Heart left ventricle (tissue), 16 donors: ENCODE measurements at regions not wholly inside any gene's neighbourhood (a gene's known extent, or its start where the extent isn't known, plus 50 kb on each side); places are given as distances from the start of the nearest gene placed in this dataset.

Experiments used
- ATAC-seq, 4 donors: fragments of 200-7000 bp; cut with Tn5 transposase; one replicate each; pipeline ENCODE4 v1.9.1; 2020 to 2022; ENCODE audit warnings: moderate library complexity in 4 of 4, mild to moderate bottlenecking in 3 of 4, moderate number of reproducible peaks in 1 of 4
- DNase-seq, 5 donors: peaks; one replicate each; pipeline ENCODE4 v3.0.0-alpha.2; 2020
- H3K27ac ChIP-seq, 12 donors: fragments of 200-600 bp; sonication (generic) in 4 of 12; one replicate each; pipeline versions ENCODE4 v1.5.0 to v1.8.0; 2016 to 2022; ENCODE audit warnings: mild to moderate bottlenecking in 2 of 12
- H3K27me3 ChIP-seq, 9 donors: fragments of 200-600 bp; sonication (generic) in 2 of 9; one replicate each; pipeline versions ENCODE4 v1.5.1 to v1.8.0; 2016 to 2022; ENCODE audit warnings: mild to moderate bottlenecking in 3 of 9
- H3K36me3 ChIP-seq, 9 donors: fragments of 200-600 bp; sonication (generic) in 2 of 9; one replicate each; pipeline versions ENCODE4 v1.5.0 to v1.8.0; 2018 to 2022; ENCODE audit warnings: mild to moderate bottlenecking in 2 of 9
- H3K4me1 ChIP-seq, 12 donors: fragments of 200-600 bp; sonication (generic) in 4 of 12; one replicate each; pipeline versions ENCODE4 v1.5.0 to v1.8.0; 2016 to 2022; ENCODE audit warnings: mild to moderate bottlenecking in 3 of 12
- H3K4me3 ChIP-seq, 12 donors: fragments of 200-600 bp; sonication (generic) in 4 of 12; one replicate each; pipeline versions ENCODE4 v1.5.0 to v1.8.0; 2017 to 2022; ENCODE audit warnings: mild to moderate bottlenecking in 9 of 12, moderate library complexity in 4 of 12
- H3K9me3 ChIP-seq, 12 donors: fragments of 200-600 bp; sonication (generic) in 4 of 12; one replicate each; pipeline versions ENCODE4 v1.5.0 to v1.8.0; 2016 to 2022; ENCODE audit warnings: mild to moderate bottlenecking in 1 of 12
- CTCF ChIP-seq, 12 donors: fragments of 200-600 bp; sonication (generic) in 4 of 12; IDR thresholded peaks; one replicate each; pipeline versions ENCODE4 v1.5.0 to v1.8.0; 2018 to 2022; ENCODE audit warnings: antibody characterized with exemption in 12 of 12, mild to moderate bottlenecking in 5 of 12
- POLR2A ChIP-seq, 2 donors: fragments of 450-650 bp; IDR thresholded peaks; one replicate each; pipeline ENCODE4 v1.6.1; 2017; ENCODE audit warnings: antibody characterized with exemption in 2 of 2, mild to moderate bottlenecking in 2 of 2, moderate library complexity in 2 of 2
- WGBS, 4 donors: extraction: QIAGEN DNeasy Blood & Tissue Kit in 2 of 4; methylation state at CpG; one replicate each; pipeline versions ENCODE4 v1.1.5 to v1.1.7; 2013 to 2018; 5-methylcytosine and 5-hydroxymethylcytosine counted together
- intact Hi-C, 10 donors: fragments of 100-400 bp; cut with DNase I; formaldehyde crosslinking; loops; one replicate each; pipeline versions ENCODE4 v1.11.1 to v1.14.2; 2022
- donor health status: ischemic (EF 13 %, LVEDD 7.1; RV severe dilation, severe dysfunction).
- donor health status: healthy with polysubstance abuse.
- donor health status: DM: no; HTN: yes; CAD: no.
- donor health status: DM: no; HTN: no; CAD: no.
- donor health status: ischemic (EF 25% LVEDD 6.9; RV normal size, moderate dysfunction).
- donor health status: ischemic (EF 25% LVEDD 5.7; RV mildly dilated, moderate dysfunction).
- donor health status: healthy.
- donor health status: DM: yes; HTN: yes; CAD: no.
- donor health status: ischemic (EF 35%, LVEDD 5.7; RV mildly dilated, moderate dysfunction).
- donor health status: nonischemic (EF 11% LVEDD 7.7; RV severe dilation, severe dysfunction).
- donor health status: DM: yes; HTN: yes; CAD: no.
- donor health status: PGD.
- donor health status: ischemic (EF 29% LVEDD 5.4; RV normal size, mild dysfunction).
- donor health status: nonischemic (EF 23%, LVEDD 6.1; RV moderate dilation, normal function).

- Histone ChIP-seq H3K4me1 (no peaks in the 10 kb centered on the region), H3K27ac (no peak overlapping the region), H3K36me3 (no peaks in the 10 kb centered on the region), H3K9me3 (no peaks in the 10 kb centered on the region), H3K4me3 (no peak overlapping the region), H3K27me3 (no peaks in the 10 kb centered on the region)
- ATAC-seq (no peak), DNase-seq (no peak)
- 85 to 94% (median 89%) methylated on average over 3 of the region's 3 CpGs for WGBS, 4 donors
- no peak for TF ChIP-seq POLR2A (IDR thresholded peaks at IDR 0.05)
- TF ChIP-seq CTCF (IDR thresholded peaks at IDR 0.05), result no peak
- intact Hi-C loops, result no loop called here
Measured at GRCh38 chr12:60259225-60259624, 663.4 kb downstream of the SLC16A7 start.

GRCh38 chr12:60262378-60262777, 666.5 kb downstream of the SLC16A7 start:
- intact Hi-C loops, result no loop called here
- TF ChIP-seq CTCF (IDR thresholded peaks at IDR 0.05) (no peak), POLR2A (IDR thresholded peaks at IDR 0.05) (no peak)
- Histone ChIP-seq H3K36me3 (no peaks in the 10 kb centered on the region), H3K27me3 (no peaks in the 10 kb centered on the region), H3K4me3 (no peak overlapping the region), H3K4me1 (no peaks in the 10 kb centered on the region), H3K27ac (no peak overlapping the region), H3K9me3 (no peaks in the 10 kb centered on the region)
- no peak for ATAC-seq
- DNase-seq, result no peak
- 66 to 73% (median 72%) methylated on average over 4 of the region's 4 CpGs for WGBS, 4 donors

DNA sequence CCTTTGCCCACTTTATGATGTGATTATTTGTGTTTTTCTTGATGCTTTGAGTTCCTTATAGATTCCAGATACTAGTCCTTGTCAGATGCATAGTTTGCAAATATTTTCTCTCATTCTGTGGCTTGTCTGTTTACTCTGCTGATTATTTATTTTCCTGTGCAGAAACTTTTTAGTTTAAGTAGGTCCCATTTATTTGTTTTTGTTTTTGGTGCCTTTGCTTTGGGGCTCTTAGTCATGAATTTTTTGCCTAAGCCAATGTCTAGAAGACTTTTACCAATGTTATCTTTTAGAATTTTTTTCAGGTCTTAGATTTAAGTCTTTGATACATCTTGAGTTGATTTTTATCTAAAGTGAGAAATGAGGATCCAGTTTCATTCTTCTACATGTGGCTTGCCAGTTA, 667.3 kb downstream of the SLC16A7 start:
- DNase-seq, result no peak
- intact Hi-C loops, result no loop called here
- Histone ChIP-seq H3K4me3 (no peak overlapping the region), H3K27ac (no peak overlapping the region), H3K27me3 (no peaks in the 10 kb centered on the region), H3K9me3 (no peaks in the 10 kb centered on the region), H3K36me3 (no peaks in the 10 kb centered on the region), H3K4me1 (no peaks in the 10 kb centered on the region)
- ATAC-seq, result no peak
- no peak for TF ChIP-seq CTCF (IDR thresholded peaks at IDR 0.05)
- TF ChIP-seq POLR2A (IDR thresholded peaks at IDR 0.05), result no peak

DNA sequence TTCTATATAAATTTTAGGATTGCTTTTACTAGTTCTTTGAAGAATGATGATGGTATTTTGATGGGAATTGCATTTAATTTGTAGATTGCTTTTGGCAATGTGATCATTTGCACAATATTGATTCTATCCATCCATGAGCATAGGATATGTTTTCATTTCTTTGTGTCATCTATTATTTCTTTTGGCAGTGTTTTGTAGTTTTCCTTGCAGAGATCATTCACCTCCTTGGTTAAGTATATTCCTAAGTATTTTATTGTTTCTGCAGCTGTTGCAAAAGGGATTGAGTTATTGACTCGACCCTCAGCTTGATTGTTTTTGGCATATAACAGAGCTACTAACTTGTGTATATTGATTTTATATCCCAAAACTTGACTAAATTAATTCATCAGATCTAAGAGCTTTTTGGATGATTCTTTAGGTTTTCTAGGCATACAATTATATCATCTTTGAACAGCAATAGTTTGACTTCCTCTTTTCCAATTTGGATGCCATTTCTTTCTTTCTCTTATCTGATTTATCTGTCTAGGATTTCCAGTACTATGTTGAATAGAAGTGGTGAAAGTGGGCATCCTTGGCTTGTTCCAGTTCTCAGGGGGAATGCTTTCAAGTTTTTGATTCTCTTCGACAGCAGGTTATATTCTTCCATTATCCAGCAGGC, 668.1 kb downstream of the SLC16A7 start:
- H3K4me1 ChIP-seq, result no peaks in the 10 kb centered on the region
- WGBS, 4 donors, result 68 to 81% (median 72%) methylated on average over 2 of the region's 2 CpGs
- H3K9me3 ChIP-seq, result no peaks in the 10 kb centered on the region
- no peaks in the 10 kb centered on the region for H3K27me3 ChIP-seq
- no peak overlapping the region for H3K27ac ChIP-seq
- intact Hi-C loops, result no loop called here
- H3K4me3 ChIP-seq, result no peak overlapping the region
- no peaks in the 10 kb centered on the region for H3K36me3 ChIP-seq
- TF ChIP-seq CTCF (IDR thresholded peaks at IDR 0.05) (no peak), POLR2A (IDR thresholded peaks at IDR 0.05) (no peak)
- ATAC-seq (no peak), DNase-seq (no peak)
